Endothelial cell (in vitro differentiated cells): ENCODE measurements at regions not wholly inside any gene's neighbourhood (a gene's known extent, or its start where the extent isn't known, plus 50 kb on each side); places are given as distances from the start of the nearest gene placed in this dataset.

Experiments
- DNase-seq: peaks from one replicate; pipeline ENCODE4 v3.0.0; 2021; ENCODE audit warnings: low spot score
- H3K27ac Mint-ChIP-seq: one replicate; pipeline ENCODE4 v1.8.0; 2021; ENCODE audit warnings: mixed read lengths, inconsistent platforms; ENCODE audit not compliant: unreplicated experiment
- H3K27me3 Mint-ChIP-seq: one replicate; pipeline ENCODE4 v1.8.0; 2021; ENCODE audit warnings: mild to moderate bottlenecking, moderate library complexity, mixed read lengths, inconsistent platforms; ENCODE audit not compliant: unreplicated experiment
- H3K36me3 Mint-ChIP-seq: one replicate; pipeline ENCODE4 v1.8.0; 2021; ENCODE audit warnings: mild to moderate bottlenecking, low read depth, mixed read lengths, inconsistent platforms; ENCODE audit not compliant: unreplicated experiment
- H3K4me1 Mint-ChIP-seq: one replicate; pipeline ENCODE4 v1.8.0; 2021; ENCODE audit warnings: mild to moderate bottlenecking, mixed read lengths, inconsistent platforms; ENCODE audit not compliant: unreplicated experiment
- H3K4me3 Mint-ChIP-seq: one replicate; pipeline ENCODE4 v1.8.0; 2021; ENCODE audit warnings: mild to moderate bottlenecking, mixed read lengths, inconsistent platforms; ENCODE audit not compliant: unreplicated experiment
- H3K9me3 Mint-ChIP-seq: one replicate; pipeline ENCODE4 v1.8.0; 2021; ENCODE audit warnings: mixed read lengths, inconsistent platforms; ENCODE audit not compliant: unreplicated experiment
- CTCF ChIP-seq: fragments of 200-600 bp; sonication (generic); IDR thresholded peaks from one replicate; pipeline ENCODE4 v1.5.0; 2021; ENCODE audit warnings: antibody characterized with exemption; ENCODE audit not compliant: unreplicated experiment

GRCh38 chr9:93861736-93862358 is 93.3 kb downstream of the BARX1 start:
- H3K4me3 Mint-ChIP-seq: no peak overlapping the region
- no peak overlapping the region for H3K27ac Mint-ChIP-seq
- H3K4me1 Mint-ChIP-seq: no peaks in the 10 kb centered on the region
- no peaks in the 10 kb centered on the region for H3K9me3 Mint-ChIP-seq
- no peaks in the 10 kb centered on the region for H3K36me3 Mint-ChIP-seq
- no peak for DNase-seq
- H3K27me3 Mint-ChIP-seq: peaks cover 1% of the 10 kb centered on the region
- no peak for TF ChIP-seq CTCF

- peaks cover 3% of the 10 kb centered on the region for H3K27me3 Mint-ChIP-seq
- DNase-seq: no peak
- H3K4me3 Mint-ChIP-seq: no peak overlapping the region
- no peaks in the 10 kb centered on the region for H3K9me3 Mint-ChIP-seq
- no peak overlapping the region for H3K27ac Mint-ChIP-seq
- no peaks in the 10 kb centered on the region for H3K36me3 Mint-ChIP-seq
- H3K4me1 Mint-ChIP-seq: no peaks in the 10 kb centered on the region
- TF ChIP-seq CTCF: no peak
These were observed 94.2 kb downstream of the BARX1 start for GRCh38 chr9:93860694-93861658.

- Mint-ChIP-seq H3K27ac (no peak overlapping the region), H3K4me3 (no peak overlapping the region), H3K4me1 (no peaks in the 10 kb centered on the region), H3K36me3 (no peaks in the 10 kb centered on the region), H3K9me3 (no peaks in the 10 kb centered on the region), H3K27me3 (peaks cover 3% of the 10 kb centered on the region)
- DNase-seq: no peak
- no peak for TF ChIP-seq CTCF
These were observed 95.5 kb downstream of the BARX1 start for GRCh38 chr9:93859431-93860215.

GRCh38 chr9:93857528-93857927 is 97.6 kb downstream of the BARX1 start:
- Mint-ChIP-seq H3K27me3 (peaks cover 3% of the 10 kb centered on the region), H3K27ac (no peak overlapping the region), H3K4me1 (no peaks in the 10 kb centered on the region), H3K9me3 (no peaks in the 10 kb centered on the region), H3K4me3 (no peak overlapping the region), H3K36me3 (no peaks in the 10 kb centered on the region)
- TF ChIP-seq CTCF: no peak
- no peak for DNase-seq
